ENCODE measurements at regions not wholly inside any gene's neighbourhood (a gene's known extent, or its start where the extent isn't known, plus 50 kb on each side); places are given as distances from the start of the nearest gene placed in this dataset.

- H3K4me3 Mint-ChIP-seq = no peak overlapping the region
- no peaks in the 10 kb centered on the region for H3K4me1 Mint-ChIP-seq
- Histone ChIP-seq H3K79me2 (ENCODE audit: control insufficient read depth, insufficient read depth, low read length) (no peaks in the 10 kb centered on the region), H2AFZ (ENCODE audit: insufficient read depth, low read depth, low read length, poor library complexity, severe bottlenecking) (no peak overlapping the region), H3K27ac (ENCODE audit: low read length in 2 of 2) (no peak overlapping the region), H3K36me3 (replicated peaks in 1 of 2; ENCODE audit: control extremely low read depth in 1 of 2, control insufficient read depth in 1 of 2, extremely low read depth in 1 of 2, insufficient read depth in 2 of 2, low read length in 1 of 2) (no peaks in the 10 kb centered on the region), H3K4me1 (ENCODE audit: control insufficient read depth in 2 of 2, insufficient read depth in 2 of 2, low read length in 2 of 2) (no peaks in the 10 kb centered on the region), H3K27me3 (replicated peaks in 1 of 4; ENCODE audit: control extremely low read depth in 1 of 4, control insufficient read depth in 3 of 4, insufficient read depth in 4 of 4, low read length in 3 of 4) (no peaks in the 10 kb centered on the region), H3K4me3 (ENCODE audit: control extremely low read depth in 1 of 5, extremely low read depth in 1 of 5, insufficient read depth in 1 of 5, low read depth in 2 of 5, low read length in 4 of 5) (no peak overlapping the region), H3K4me2 (replicated peaks; ENCODE audit: low read depth, low read length, poor library complexity, severe bottlenecking) (no peak overlapping the region), H4K20me1 (ENCODE audit: control insufficient read depth, insufficient read depth, low read length, poor library complexity, severe bottlenecking) (no peaks in the 10 kb centered on the region), H3K9ac (ENCODE audit: low read length) (no peak overlapping the region), H3K9me3 (ENCODE audit: control extremely low read depth in 1 of 3, control insufficient read depth in 2 of 3, insufficient read depth in 1 of 3, low read length in 2 of 3) (no peaks in the 10 kb centered on the region)
- WGBS (ENCODE audit: insufficient coverage) = no CpG with 5 or more reads among the region's 3 CpGs
- POLR2A ChIA-PET = no interaction called here
- no peak overlapping the region for H3K27ac Mint-ChIP-seq
- intact Hi-C loops (cut with micrococcal nuclease) = no loop called here
- CTCF ChIA-PET = no interaction called here
- ATAC-seq (ENCODE audit: low read depth) (no peak), DNase-seq (no peak)
- no peaks in the 10 kb centered on the region for H3K9me3 Mint-ChIP-seq (ENCODE audit: insufficient read depth)
- no peaks in the 10 kb centered on the region for H3K27me3 Mint-ChIP-seq
- TF ChIP-seq EZH2 (IDR thresholded peaks at IDR 0.05; ENCODE audit: borderline replicate concordance, insufficient read depth, low read depth, low read length, poor library complexity, severe bottlenecking) = no peak
- no peak for TF ChIP-seq CTCF (IDR thresholded peaks at IDR 0.05)
Observed at GRCh38 chr10:78186572-78186971, 152.9 kb downstream of the RPS24 start.

- Histone ChIP-seq H3K27me3 (replicated peaks in 1 of 4; ENCODE audit: control extremely low read depth in 1 of 4, control insufficient read depth in 3 of 4, insufficient read depth in 4 of 4, low read length in 3 of 4) (no peaks in the 10 kb centered on the region), H3K9me3 (ENCODE audit: control extremely low read depth in 1 of 3, control insufficient read depth in 2 of 3, insufficient read depth in 1 of 3, low read length in 2 of 3) (no peaks in the 10 kb centered on the region), H3K4me2 (replicated peaks; ENCODE audit: low read depth, low read length, poor library complexity, severe bottlenecking) (no peak overlapping the region), H3K79me2 (ENCODE audit: control insufficient read depth, insufficient read depth, low read length) (no peaks in the 10 kb centered on the region), H2AFZ (ENCODE audit: insufficient read depth, low read depth, low read length, poor library complexity, severe bottlenecking) (no peak overlapping the region), H3K9ac (ENCODE audit: low read length) (no peak overlapping the region), H3K27ac (ENCODE audit: low read length in 2 of 2) (no peak overlapping the region), H3K4me3 (ENCODE audit: control extremely low read depth in 1 of 5, extremely low read depth in 1 of 5, insufficient read depth in 1 of 5, low read depth in 2 of 5, low read length in 4 of 5) (no peak overlapping the region), H3K36me3 (replicated peaks in 1 of 2; ENCODE audit: control extremely low read depth in 1 of 2, control insufficient read depth in 1 of 2, extremely low read depth in 1 of 2, insufficient read depth in 2 of 2, low read length in 1 of 2) (no peaks in the 10 kb centered on the region), H4K20me1 (ENCODE audit: control insufficient read depth, insufficient read depth, low read length, poor library complexity, severe bottlenecking) (no peaks in the 10 kb centered on the region), H3K4me1 (ENCODE audit: control insufficient read depth in 2 of 2, insufficient read depth in 2 of 2, low read length in 2 of 2) (no peaks in the 10 kb centered on the region)
- H3K4me1 Mint-ChIP-seq = no peaks in the 10 kb centered on the region
- intact Hi-C loops (cut with micrococcal nuclease) = no loop called here
- ChIA-PET CTCF (no interaction called here), POLR2A (no interaction called here)
- no peak overlapping the region for H3K4me3 Mint-ChIP-seq
- no peak overlapping the region for H3K27ac Mint-ChIP-seq
- no peak for DNase-seq
- peaks cover 1% of the 10 kb centered on the region for H3K27me3 Mint-ChIP-seq
- H3K9me3 Mint-ChIP-seq (ENCODE audit: insufficient read depth) = peaks cover under 1% of the 10 kb centered on the region
- no peak for ATAC-seq (ENCODE audit: low read depth)
- TF ChIP-seq EZH2 (IDR thresholded peaks at IDR 0.05; ENCODE audit: borderline replicate concordance, insufficient read depth, low read depth, low read length, poor library complexity, severe bottlenecking) = no peak
- no peak for TF ChIP-seq CTCF (IDR thresholded peaks at IDR 0.05)
- no CpG with 5 or more reads among the region's 2 CpGs for WGBS (ENCODE audit: insufficient coverage)
Observed at GRCh38 chr10:78187371-78187770, 153.7 kb downstream of the RPS24 start.
